Spleen (tissue), 7 donors: ENCODE measurements at regions not wholly inside any gene's neighbourhood (a gene's known extent, or its start where the extent isn't known, plus 50 kb on each side); places are given as distances from the start of the nearest gene placed in this dataset.

Experiments used
- CTCF ChIP-seq, 11 experiments: fragments of 200-600 bp in 7 of 11; fragments of 450-650 bp in 4 of 11; sonication (generic) in 4 of 11; IDR thresholded peaks in 8 of 11; conservative IDR thresholded peaks in 3 of 11; 1 replicate in 7 of 11; 2 replicates in 4 of 11; pipeline versions ENCODE4 v1.4.0 to v1.8.0; 2016 to 2021; ENCODE audit warnings: antibody characterized with exemption in 11 of 11, inconsistent platforms in 4 of 11, mild to moderate bottlenecking in 1 of 11
- POLR2A ChIP-seq, 3 donors: fragments of 450-650 bp; IDR thresholded peaks; one replicate each; pipeline ENCODE4 v1.5.1; 2017; ENCODE audit warnings: antibody characterized with exemption in 3 of 3, mild to moderate bottlenecking in 1 of 3
- POLR2AphosphoS5 ChIP-seq, 3 donors: sonication (generic); formaldehyde crosslinking; IDR thresholded peaks; one replicate each; pipeline ENCODE4 v1.5.1; 2017; ENCODE audit warnings: antibody characterized with exemption in 3 of 3
- donor health status: DM: no; HTN: no; CAD: no; lungs with moderate emphysema.
- donor health status: DM: no; HTN: no; CAD: no.
- donor health status: DM: no; HTN: no; CAD: no.

DNA sequence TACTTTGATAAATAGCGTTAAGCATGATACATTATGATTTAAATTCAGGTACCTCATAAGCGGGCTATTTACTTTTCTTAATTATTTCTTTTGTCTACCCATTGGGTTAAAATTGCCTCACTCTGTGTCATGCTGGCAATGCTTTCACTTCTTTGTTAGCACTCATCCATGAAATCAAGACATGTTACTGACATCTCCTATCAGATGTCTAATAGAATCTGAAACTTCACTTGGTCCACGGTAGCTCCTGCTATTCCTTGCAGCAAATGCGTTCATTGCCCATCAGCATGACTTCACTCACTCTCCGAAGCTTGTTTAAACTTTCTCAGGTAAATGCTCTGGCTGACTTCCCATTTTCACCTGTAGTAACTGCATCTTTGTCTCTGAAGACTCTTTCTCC is 193.5 kb upstream of the EDIL3 start:
- TF ChIP-seq CTCF (IDR thresholded peaks at IDR 0.05 in 8 of 11, conservative IDR thresholded peaks at IDR 0.05 in 3 of 11) = no peak
- no peak for TF ChIP-seq POLR2AphosphoS5 (IDR thresholded peaks at IDR 0.05)
- no peak for TF ChIP-seq POLR2A (IDR thresholded peaks at IDR 0.05)
